ENCODE measurements at regions not wholly inside any gene's neighbourhood (a gene's known extent, or its start where the extent isn't known, plus 50 kb on each side); places are given as distances from the start of the nearest gene placed in this dataset.
"Not testable (repeated sequence)": the region's sequence is repeated elsewhere in the genome, so short reads cannot be mapped to it uniquely, and the experiment has no call there.

GRCh38 chr3:44132061-44132460, 109.6 kb upstream of the TOPAZ1 start:
- no peak for TF ChIP-seq CTCF (conservative IDR thresholded peaks at IDR 0.05; ENCODE audit: control insufficient read depth, insufficient read depth, low read depth, low read length)
- no peak overlapping the region for H3K4me3 ChIP-seq (ENCODE audit: control insufficient read depth, low read depth, low read length)
- DNase-seq (ENCODE audit: low read depth), result peak; percentile 45

- no peak for DNase-seq (ENCODE audit: low read depth)
- H3K4me3 ChIP-seq (ENCODE audit: control insufficient read depth, low read depth, low read length), result no peak overlapping the region
- no peak for TF ChIP-seq CTCF (conservative IDR thresholded peaks at IDR 0.05; ENCODE audit: control insufficient read depth, insufficient read depth, low read depth, low read length)
Observed at GRCh38 chr3:44132593-44132992, 109.1 kb upstream of the TOPAZ1 start.

GRCh38 chr3:44136421-44136820, 105.3 kb upstream of the TOPAZ1 start:
- H3K4me3 ChIP-seq (ENCODE audit: control insufficient read depth, low read depth, low read length), result no peak overlapping the region
- DNase-seq (ENCODE audit: low read depth), result no peak
- TF ChIP-seq CTCF (conservative IDR thresholded peaks at IDR 0.05; ENCODE audit: control insufficient read depth, insufficient read depth, low read depth, low read length), result no peak

- no peak for TF ChIP-seq CTCF (conservative IDR thresholded peaks at IDR 0.05; ENCODE audit: control insufficient read depth, insufficient read depth, low read depth, low read length)
- H3K4me3 ChIP-seq (ENCODE audit: control insufficient read depth, low read depth, low read length), result no peak overlapping the region
- DNase-seq (ENCODE audit: low read depth), result no peak
Observed at GRCh38 chr3:44146073-44146472, 95.6 kb upstream of the TOPAZ1 start.

GRCh38 chr3:44159696-44160300, 81.9 kb upstream of the TOPAZ1 start:
- DNase-seq (ENCODE audit: low read depth), result no peak
- H3K4me3 ChIP-seq (ENCODE audit: control insufficient read depth, low read depth, low read length), result no peak overlapping the region
- TF ChIP-seq CTCF (conservative IDR thresholded peaks at IDR 0.05; ENCODE audit: control insufficient read depth, insufficient read depth, low read depth, low read length), result no peak

- H3K4me3 ChIP-seq (ENCODE audit: control insufficient read depth, low read depth, low read length), result no peak overlapping the region
- DNase-seq (ENCODE audit: low read depth), result no peak
- no peak for TF ChIP-seq CTCF (conservative IDR thresholded peaks at IDR 0.05; ENCODE audit: control insufficient read depth, insufficient read depth, low read depth, low read length)
Observed at GRCh38 chr3:44160818-44161217, 80.9 kb upstream of the TOPAZ1 start.

GRCh38 chr3:44171891-44172290, 69.8 kb upstream of the TOPAZ1 start:
- TF ChIP-seq CTCF (conservative IDR thresholded peaks at IDR 0.05; ENCODE audit: control insufficient read depth, insufficient read depth, low read depth, low read length), result no peak
- H3K4me3 ChIP-seq (ENCODE audit: control insufficient read depth, low read depth, low read length), result no peak overlapping the region
- no peak for DNase-seq (ENCODE audit: low read depth)

GRCh38 chr3:44172701-44173100, 69.0 kb upstream of the TOPAZ1 start:
- H3K4me3 ChIP-seq (ENCODE audit: control insufficient read depth, low read depth, low read length), result not testable (repeated sequence)

More at GRCh38 chr3:44172701-44173100, 69.0 kb upstream of the TOPAZ1 start:
- not testable (repeated sequence) for DNase-seq (ENCODE audit: low read depth)
